GM12865 (cell line): ENCODE measurements at regions not wholly inside any gene's neighbourhood (a gene's known extent, or its start where the extent isn't known, plus 50 kb on each side); places are given as distances from the start of the nearest gene placed in this dataset.

Experiments
- DNase-seq: peaks from one replicate; pipeline ENCODE4 v3.0.0; 2010; ENCODE audit warnings: low read depth
- H3K4me3 ChIP-seq: 2 replicates; pipeline ENCODE4 v1.5.1; 2011; ENCODE audit warnings: mild to moderate bottlenecking, low read depth, low read length, control low read depth
- CTCF ChIP-seq: IDR thresholded peaks from 2 replicates; pipeline ENCODE4 v1.5.1; 2011; ENCODE audit warnings: low read length, control low read depth, low read depth, inconsistent platforms; ENCODE audit not compliant: insufficient read depth; ENCODE audit errors: missing control alignments

GRCh38 chr1:47656719-47657685 lies 219.2 kb downstream of the FOXD2 start:
- no peak for DNase-seq
- TF ChIP-seq CTCF: no peak
- no peak overlapping the region for H3K4me3 ChIP-seq

GRCh38 chr1:47658161-47658920 lies 220.5 kb downstream of the FOXD2 start:
- no peak for DNase-seq
- TF ChIP-seq CTCF: no peak
- H3K4me3 ChIP-seq: no peak overlapping the region

- no peak overlapping the region for H3K4me3 ChIP-seq
- no peak for DNase-seq
- TF ChIP-seq CTCF: no peak
Measured at GRCh38 chr1:47659146-47659545, 221.3 kb downstream of the FOXD2 start.

- TF ChIP-seq CTCF: no peak
- DNase-seq: no peak
- H3K4me3 ChIP-seq: no peak overlapping the region
Measured at GRCh38 chr1:47660622-47661021, 222.8 kb downstream of the FOXD2 start.

- no peak overlapping the region for H3K4me3 ChIP-seq
- no peak for DNase-seq
- no peak for TF ChIP-seq CTCF
Measured at GRCh38 chr1:47661040-47661439, 223.2 kb downstream of the FOXD2 start.

GRCh38 chr1:47662068-47662467 lies 224.2 kb downstream of the FOXD2 start:
- no peak for DNase-seq
- no peak for TF ChIP-seq CTCF

More at GRCh38 chr1:47662068-47662467, 224.2 kb downstream of the FOXD2 start:
- H3K4me3 ChIP-seq: no peak overlapping the region
